HG03469 (cell line): ENCODE measurements at regions not wholly inside any gene's neighbourhood (a gene's known extent, or its start where the extent isn't known, plus 50 kb on each side); places are given as distances from the start of the nearest gene placed in this dataset.

Experiments used
- ATAC-seq: cut with Tn5 transposase; IDR thresholded peaks from one replicate; pipeline ENCODE4 v1.9.1; 2021; ENCODE audit warnings: mild to moderate bottlenecking, moderate library complexity, moderate number of reproducible peaks; ENCODE audit not compliant: unreplicated experiment

- no peak for ATAC-seq
Observed at GRCh38 chr5:120217001-120217400, 247.1 kb upstream of the PRR16 start.

GRCh38 chr5:120219988-120220387, 244.1 kb upstream of the PRR16 start:
- ATAC-seq, result no peak

GRCh38 chr5:120225524-120225923, 238.6 kb upstream of the PRR16 start:
- no peak for ATAC-seq

DNA sequence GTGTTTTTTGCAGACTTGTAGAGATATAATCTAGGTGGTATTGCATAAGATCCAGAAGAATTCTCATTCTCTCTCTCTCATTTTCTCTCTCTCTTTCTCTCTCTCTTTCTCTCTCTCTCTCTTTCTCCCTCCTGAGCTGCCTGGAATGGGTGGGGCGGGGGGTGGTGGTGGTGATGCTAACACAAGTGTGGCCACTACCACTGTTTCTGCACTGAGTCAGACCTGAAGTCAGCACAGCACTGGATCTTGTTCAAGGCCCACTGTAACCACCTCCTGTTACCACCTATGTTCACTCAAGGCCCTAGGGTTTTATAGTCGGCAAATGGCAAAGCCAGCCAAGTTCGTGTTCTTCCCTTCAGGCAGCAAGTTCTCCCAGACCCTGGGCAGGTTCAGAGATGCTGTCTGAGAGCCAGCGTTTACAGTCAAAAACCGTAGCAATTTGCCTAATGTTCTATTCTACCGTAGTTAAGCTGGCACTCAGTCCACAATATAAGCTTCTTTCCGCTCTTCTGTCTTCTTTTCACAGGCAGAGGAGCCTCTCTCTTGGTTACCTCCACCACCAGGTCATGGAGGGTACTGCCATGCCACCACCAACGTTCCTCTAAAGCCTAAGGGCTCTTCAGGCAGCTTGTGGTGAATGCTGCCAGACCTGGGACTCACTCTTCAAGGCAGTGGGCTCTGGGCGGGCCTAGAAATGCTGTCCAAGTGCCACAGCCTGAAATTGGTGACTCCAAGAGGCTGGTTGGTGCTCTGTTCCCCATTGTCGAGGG, 235.7 kb upstream of the PRR16 start:
- ATAC-seq, result no peak

- ATAC-seq, result no peak
Observed at GRCh38 chr5:120229036-120229435, 235.1 kb upstream of the PRR16 start.

- no peak for ATAC-seq
Observed at GRCh38 chr5:120231563-120231962, 232.5 kb upstream of the PRR16 start.

DNA sequence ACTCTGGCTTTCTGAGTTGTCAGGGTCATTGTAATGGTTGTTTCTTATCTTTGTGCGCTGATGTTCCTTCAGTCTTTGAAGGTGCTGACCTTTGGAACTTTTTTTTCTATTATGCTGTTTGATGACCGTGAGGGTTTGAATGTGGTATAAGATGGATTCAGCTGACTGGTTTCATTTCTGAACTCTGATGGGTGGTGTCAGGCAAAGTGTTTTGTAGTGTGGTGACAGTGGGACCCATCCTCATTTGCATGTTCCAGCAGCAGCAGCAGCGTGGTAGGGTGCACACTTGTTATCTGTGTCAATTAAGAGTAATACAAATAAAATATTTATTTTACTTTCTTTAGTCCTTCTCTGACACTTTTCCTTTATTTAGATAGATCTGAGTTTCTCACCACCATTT, 227.7 kb upstream of the PRR16 start:
- ATAC-seq, result peak; percentile 56

- ATAC-seq, result no peak
Observed at GRCh38 chr5:120239086-120239485, 225.0 kb upstream of the PRR16 start.

DNA sequence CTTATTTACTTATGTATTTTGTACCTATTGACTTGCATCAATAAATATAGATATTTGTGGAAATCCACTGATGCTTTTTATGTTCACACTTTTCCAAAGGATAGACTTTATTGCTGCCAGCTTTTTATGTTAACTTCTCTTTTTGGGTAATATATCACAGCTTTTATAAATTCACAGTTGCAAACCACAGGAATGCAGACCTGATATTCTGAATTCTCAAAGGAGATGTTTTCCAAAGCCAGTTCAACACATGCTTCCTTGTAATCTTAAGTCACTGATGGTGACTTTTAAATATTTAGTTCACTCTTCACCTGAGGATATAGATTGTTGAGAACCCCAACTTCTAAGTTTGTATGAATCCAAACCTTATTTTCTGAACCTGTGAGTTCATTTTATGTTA, 223.4 kb upstream of the PRR16 start:
- ATAC-seq, result no peak

DNA sequence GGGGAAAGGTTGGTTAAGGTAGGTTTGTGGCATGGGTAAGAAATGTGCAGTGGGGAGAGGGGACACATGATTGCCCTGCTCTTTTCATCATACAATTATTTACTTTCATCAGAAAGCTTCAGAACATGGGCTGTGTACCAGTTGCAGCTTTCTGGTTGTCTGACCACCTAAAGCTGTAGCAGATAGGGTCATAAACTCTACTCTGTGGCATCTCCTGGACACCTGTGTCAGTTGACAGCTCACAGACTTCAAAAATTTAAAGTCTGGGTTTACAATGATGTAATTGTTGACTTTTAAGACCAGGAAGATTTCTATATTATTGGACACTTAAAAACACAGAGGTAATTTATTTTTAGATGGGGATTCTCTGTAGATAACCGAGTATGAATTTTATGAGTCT, 222.7 kb upstream of the PRR16 start:
- ATAC-seq, result no peak

DNA sequence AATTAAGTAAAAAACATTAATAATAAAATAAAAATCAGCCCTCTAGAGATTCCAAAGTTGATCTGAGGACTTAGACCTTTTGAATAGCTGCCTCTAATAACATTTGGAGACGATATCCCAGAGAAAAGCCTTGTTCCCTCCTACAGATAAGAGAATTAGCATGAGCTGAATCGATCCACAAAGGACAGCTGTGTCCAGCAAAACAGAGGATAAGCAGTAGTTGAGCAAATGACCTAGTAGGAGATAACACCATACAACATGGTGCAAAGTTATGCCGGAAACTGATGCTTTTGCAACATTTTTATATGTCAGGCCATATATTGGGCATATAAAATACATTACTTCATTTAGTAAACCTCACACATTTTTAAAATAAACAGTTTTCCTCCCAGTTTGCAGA, 212.2 kb upstream of the PRR16 start:
- ATAC-seq, result no peak

DNA sequence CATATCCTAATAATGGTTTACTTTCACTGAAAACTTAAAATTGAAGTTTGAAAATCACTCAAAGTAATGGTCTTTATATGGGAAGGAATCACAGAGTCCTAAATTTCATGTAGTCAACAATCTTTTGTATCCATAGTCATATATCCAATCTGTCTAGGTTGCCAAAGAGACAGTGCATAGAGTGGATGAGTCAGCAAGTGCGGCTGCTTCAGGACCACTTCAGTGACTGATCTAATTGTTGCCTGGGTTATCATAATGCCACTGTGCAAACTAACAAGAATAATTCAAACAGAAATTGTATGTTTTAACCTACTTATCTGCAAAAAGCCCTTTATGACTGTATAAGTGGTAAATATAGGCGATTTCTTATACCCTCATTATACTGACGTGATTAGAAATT, 211.3 kb upstream of the PRR16 start:
- no peak for ATAC-seq

- no peak for ATAC-seq
Observed at GRCh38 chr5:120254385-120254784, 209.7 kb upstream of the PRR16 start.

GRCh38 chr5:120255214-120255613, 208.9 kb upstream of the PRR16 start:
- ATAC-seq, result peak; percentile 53

- ATAC-seq, result no peak
Observed at GRCh38 chr5:120256376-120256775, 207.7 kb upstream of the PRR16 start.

DNA sequence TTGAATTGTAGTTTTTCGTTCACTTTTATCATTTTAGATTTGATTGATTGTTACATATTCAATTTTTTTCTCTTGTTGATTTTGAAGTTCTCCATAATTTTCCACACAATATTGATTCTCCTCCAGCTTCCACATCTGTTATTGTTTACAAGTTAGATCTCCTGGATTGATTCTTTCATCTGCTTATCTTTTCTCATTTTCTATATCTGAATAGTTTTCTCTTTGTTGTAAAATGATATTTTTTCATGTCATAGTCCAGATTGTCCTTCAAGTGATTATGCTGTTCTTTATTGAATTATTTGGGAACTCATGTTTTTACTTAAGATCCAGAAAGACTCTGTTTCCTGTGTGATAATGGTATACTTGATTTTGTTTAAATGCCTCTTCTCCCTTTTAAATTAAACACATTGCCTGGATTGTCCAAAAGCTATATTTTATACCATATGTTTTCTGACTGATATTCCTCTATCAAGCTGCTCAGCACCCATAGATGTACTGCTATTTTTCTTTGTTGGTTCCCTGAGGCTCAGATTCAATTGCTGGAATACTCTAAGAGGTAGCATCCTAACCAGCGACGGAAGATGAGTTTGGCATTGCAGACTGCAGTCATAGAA, 206.6 kb upstream of the PRR16 start:
- ATAC-seq, result no peak

GRCh38 chr5:120258123-120258522, 206.0 kb upstream of the PRR16 start:
- ATAC-seq, result no peak

- no peak for ATAC-seq
Observed at GRCh38 chr5:120260651-120261050, 203.4 kb upstream of the PRR16 start.

- ATAC-seq, result no peak
Observed at GRCh38 chr5:120270498-120270897, 193.6 kb upstream of the PRR16 start.

DNA sequence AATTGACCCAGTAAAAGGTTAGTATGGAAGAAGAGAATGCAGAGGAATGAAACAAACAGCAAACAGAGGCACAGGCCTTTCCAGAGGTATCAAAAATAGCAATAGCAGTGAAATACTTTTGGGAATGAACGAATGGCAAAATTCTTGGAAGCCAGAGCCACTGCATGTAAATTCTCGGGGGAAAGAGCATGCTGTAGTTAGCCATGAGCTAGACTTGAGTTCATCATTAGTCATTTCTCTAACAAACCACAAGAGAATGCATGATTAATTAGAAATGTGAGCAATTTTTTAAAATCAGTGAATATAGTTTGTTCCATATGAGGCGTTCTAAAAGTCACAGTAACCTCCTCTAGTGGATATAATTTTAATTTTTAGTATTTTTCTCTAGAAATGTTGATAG, 170.3 kb upstream of the PRR16 start:
- ATAC-seq, result no peak

DNA sequence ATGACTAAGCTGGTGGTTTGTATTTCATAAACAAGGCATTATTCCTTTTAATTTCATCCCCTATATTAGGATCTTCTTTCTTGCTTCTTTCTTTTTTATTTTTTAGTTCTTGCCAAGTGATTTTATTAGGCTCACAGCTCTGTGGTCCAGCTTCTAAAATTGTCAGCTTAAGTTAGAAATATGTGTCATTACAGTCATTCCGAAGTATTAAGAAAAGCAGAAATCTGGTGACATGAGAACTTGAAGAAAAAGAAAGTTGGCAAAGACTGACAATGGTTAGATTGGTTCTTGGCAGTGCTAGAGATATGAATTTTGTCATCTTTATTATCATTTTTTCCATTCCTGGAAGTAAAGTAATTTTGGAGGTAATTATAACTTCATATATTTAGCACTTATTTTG, 166.5 kb upstream of the PRR16 start:
- no peak for ATAC-seq

- no peak for ATAC-seq
Observed at GRCh38 chr5:120298981-120299380, 165.1 kb upstream of the PRR16 start.

GRCh38 chr5:120304663-120305062, 159.4 kb upstream of the PRR16 start:
- no peak for ATAC-seq
